GM04504 (cell line): ENCODE measurements at regions not wholly inside any gene's neighbourhood (a gene's known extent, or its start where the extent isn't known, plus 50 kb on each side); places are given as distances from the start of the nearest gene placed in this dataset.
"Not testable (repeated sequence)": the region's sequence is repeated elsewhere in the genome, so short reads cannot be mapped to it uniquely, and the experiment has no call there.

Experiments used
- DNase-seq: peaks from one replicate; pipeline ENCODE4 v3.0.0-alpha.2; 2012; ENCODE audit warnings: low read depth

GRCh38 chr4:158313566-158313965 lies 103.3 kb downstream of the TMEM144 start:
- no peak for DNase-seq

GRCh38 chr4:158314756-158315487 lies 104.6 kb downstream of the TMEM144 start:
- peak; percentile 87 for DNase-seq

GRCh38 chr4:158315706-158316105 lies 105.4 kb downstream of the TMEM144 start:
- peak; percentile 38 for DNase-seq

- DNase-seq = no peak
Observed at GRCh38 chr4:158316264-158316663, 106.0 kb downstream of the TMEM144 start.

- no peak for DNase-seq
Observed at GRCh38 chr4:158319880-158320279, 109.6 kb downstream of the TMEM144 start.

GRCh38 chr4:158322109-158322508 lies 111.8 kb downstream of the TMEM144 start:
- DNase-seq = peak; percentile 56

- no peak for DNase-seq
Observed at GRCh38 chr4:158327525-158327924, 117.2 kb downstream of the TMEM144 start.

GRCh38 chr4:158331863-158332262 lies 121.6 kb downstream of the TMEM144 start:
- DNase-seq = no peak

GRCh38 chr4:158333820-158334219 lies 123.5 kb downstream of the TMEM144 start:
- no peak for DNase-seq

GRCh38 chr4:158341896-158342295 lies 131.6 kb downstream of the TMEM144 start:
- DNase-seq = no peak

GRCh38 chr4:158346576-158346975 lies 136.3 kb downstream of the TMEM144 start:
- no peak for DNase-seq

GRCh38 chr4:158347556-158347955 lies 137.3 kb downstream of the TMEM144 start:
- DNase-seq = no peak

- no peak for DNase-seq
Observed at GRCh38 chr4:158350161-158350560, 139.9 kb downstream of the TMEM144 start.

GRCh38 chr4:158353541-158354304 lies 143.4 kb downstream of the TMEM144 start:
- no peak for DNase-seq

- no peak for DNase-seq
Observed at GRCh38 chr4:158356301-158356700, 146.0 kb downstream of the TMEM144 start.

- DNase-seq = not testable (repeated sequence)
Observed at GRCh38 chr4:158367932-158368441, 153.7 kb upstream of the RXFP1 start.

- DNase-seq = no peak
Observed at GRCh38 chr4:158371158-158371557, 150.5 kb upstream of the RXFP1 start.

GRCh38 chr4:158374318-158374717 lies 147.4 kb upstream of the RXFP1 start:
- DNase-seq = no peak

- no peak for DNase-seq
Observed at GRCh38 chr4:158376106-158376840, 145.4 kb upstream of the RXFP1 start.

- DNase-seq = no peak
Observed at GRCh38 chr4:158384414-158384813, 137.3 kb upstream of the RXFP1 start.

GRCh38 chr4:158395343-158395742 lies 126.3 kb upstream of the RXFP1 start:
- no peak for DNase-seq

- DNase-seq = no peak
Observed at GRCh38 chr4:158395889-158396288, 125.8 kb upstream of the RXFP1 start.

GRCh38 chr4:158397781-158398180 lies 123.9 kb upstream of the RXFP1 start:
- no peak for DNase-seq
